Motor neuron (in vitro differentiated cells): ENCODE measurements at regions not wholly inside any gene's neighbourhood (a gene's known extent, or its start where the extent isn't known, plus 50 kb on each side); places are given as distances from the start of the nearest gene placed in this dataset.

Experiments
- ATAC-seq, 8 experiments: fragments of 200-7000 bp; cut with Tn5 transposase; replicated peaks in 6 of 8; 2 replicates each; pipeline ENCODE4 v1.8.0; 2021; ENCODE audit warnings: mild to moderate bottlenecking in 8 of 8, moderate library complexity in 8 of 8
- H3K27ac ChIP-seq, 2 donors: fragments of 250-450 bp; sonication (Bioruptor Pico); 2 replicates each; pipeline ENCODE4 v1.9.0; 2021; ENCODE audit warnings: antibody characterized with exemption in 2 of 2, mild to moderate bottlenecking in 2 of 2, moderate library complexity in 1 of 2
- H3K4me1 ChIP-seq, 2 donors: fragments of 250-450 bp; sonication (Bioruptor Pico); replicated peaks in 1 of 2; 2 replicates each; pipeline ENCODE4 v1.6.1; 2021; ENCODE audit warnings: antibody characterized with exemption in 2 of 2, mild to moderate bottlenecking in 2 of 2, moderate library complexity in 1 of 2
- H3K4me3 ChIP-seq, 5 donors: fragments of 250-450 bp; sonication (Bioruptor Pico); 2 replicates each; pipeline ENCODE4 v1.9.0; 2021; ENCODE audit warnings: antibody characterized with exemption in 5 of 5, mild to moderate bottlenecking in 5 of 5, moderate library complexity in 4 of 5
- WGBS, 10 experiments: fragments of 450-650 bp; shearing (Covaris generic); methylation state at CpG; one replicate each; pipeline ENCODE4 v1.0.0; 2022; 5-methylcytosine and 5-hydroxymethylcytosine counted together
- in situ Hi-C, 9 experiments: fragments of 400-800 bp; cut with MboI; loops; one replicate each; pipeline ENCODE4 v1.15.0; 2021; ENCODE audit warnings: low sequenced_read_pairs in 9 of 9, low pct_unique_long_range_greater_than_20kb in 2 of 9; ENCODE audit not compliant: unreplicated experiment in 9 of 9

DNA sequence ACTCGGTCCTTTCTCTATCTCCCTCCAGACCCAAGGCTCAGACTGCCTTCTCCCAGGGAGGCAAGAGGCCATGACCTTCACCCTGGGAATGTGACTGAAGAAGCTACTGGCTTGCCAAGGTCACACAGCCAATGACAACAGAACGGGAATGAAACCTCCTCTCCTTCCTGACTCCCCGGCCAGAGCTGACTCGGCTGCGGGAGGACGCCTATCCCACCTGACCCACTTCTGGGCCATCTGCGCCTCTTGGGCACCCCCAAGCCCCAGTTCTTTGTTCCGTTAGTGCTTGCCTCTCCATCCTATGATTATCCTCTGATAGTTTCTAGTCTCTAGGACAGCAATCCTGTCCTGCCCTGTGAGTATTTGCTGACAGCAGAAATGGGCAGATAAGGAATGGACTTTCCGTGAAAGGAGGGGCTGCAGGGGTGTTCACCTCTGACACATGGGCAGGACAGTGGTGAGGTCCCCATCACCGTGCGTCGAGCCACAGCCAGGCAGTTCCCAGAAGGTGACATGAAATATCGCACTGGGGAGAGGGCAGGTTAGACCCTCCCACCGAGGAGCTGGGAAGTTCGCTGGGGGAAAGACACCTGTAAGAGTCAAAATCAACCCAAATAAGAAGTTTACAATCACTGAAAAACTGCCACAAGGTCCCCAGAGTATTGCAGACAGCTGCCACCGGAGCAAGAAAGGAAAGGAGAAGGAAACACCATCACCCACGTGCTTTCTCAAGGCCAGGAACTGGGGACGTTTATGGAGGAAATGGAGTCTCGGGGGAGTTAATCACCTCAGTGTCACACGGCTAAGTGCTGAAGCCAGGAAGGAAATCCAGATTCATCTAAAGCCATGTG lies 63.0 kb downstream of the INSIG1 start:
- 34 to 87% (median 59%) methylated on average over 1 to 12 of the region's 20 CpGs; no CpG with 5 or more reads in 2 of the 10 experiments for WGBS, 10 experiments
- ATAC-seq, result no peak
- Histone ChIP-seq H3K4me1 (no peaks in the 10 kb centered on the region), H3K4me3 (no peak overlapping the region), H3K27ac (no peak overlapping the region)
- in situ Hi-C loops, result loop anchor here in 1 of 9 experiments (25.0 kb wide), 1 partner anchor 448 kb away; no protein-coding TSS in a partner anchor

DNA sequence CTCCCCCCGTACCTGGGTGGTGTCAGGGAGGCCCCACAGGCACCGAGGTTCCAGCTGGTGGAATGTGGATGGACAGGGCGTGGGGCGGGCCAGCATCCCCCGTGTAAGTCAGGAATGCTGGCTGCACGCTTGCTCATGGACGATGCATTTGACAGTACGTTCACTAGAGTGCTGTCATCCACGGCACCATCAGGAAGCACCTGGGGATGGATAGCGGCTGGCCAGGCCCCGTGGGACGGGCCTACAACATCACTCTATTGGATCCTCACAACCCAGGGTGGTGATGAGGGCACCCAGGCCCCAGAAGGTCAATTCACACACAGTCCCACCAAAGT lies 63.6 kb downstream of the INSIG1 start:
- no peak for ATAC-seq
- no peak overlapping the region for H3K4me3 ChIP-seq
- WGBS, 10 experiments, result 0 to 93% (median 21%) methylated on average over 1 to 11 of the region's 12 CpGs; no CpG with 5 or more reads in 4 of the 10 experiments
- in situ Hi-C loops, result loop anchor here in 1 of 9 experiments (25.0 kb wide), 1 partner anchor 449 kb away; no protein-coding TSS in a partner anchor
- no peak overlapping the region for H3K27ac ChIP-seq
- H3K4me1 ChIP-seq, result no peaks in the 10 kb centered on the region

GRCh38 chr7:155361947-155362346 lies 64.3 kb downstream of the INSIG1 start:
- no peak overlapping the region for H3K4me3 ChIP-seq
- 21 to 100% (median 70%) methylated on average over 1 to 7 of the region's 7 CpGs; no CpG with 5 or more reads in 2 of the 10 experiments for WGBS, 10 experiments
- no peak overlapping the region for H3K27ac ChIP-seq
- ATAC-seq, result no peak
- H3K4me1 ChIP-seq, result no peaks in the 10 kb centered on the region
- in situ Hi-C loops, result loop anchor here in 1 of 9 experiments (25.0 kb wide), 1 partner anchor 450 kb away; no protein-coding TSS in a partner anchor

DNA sequence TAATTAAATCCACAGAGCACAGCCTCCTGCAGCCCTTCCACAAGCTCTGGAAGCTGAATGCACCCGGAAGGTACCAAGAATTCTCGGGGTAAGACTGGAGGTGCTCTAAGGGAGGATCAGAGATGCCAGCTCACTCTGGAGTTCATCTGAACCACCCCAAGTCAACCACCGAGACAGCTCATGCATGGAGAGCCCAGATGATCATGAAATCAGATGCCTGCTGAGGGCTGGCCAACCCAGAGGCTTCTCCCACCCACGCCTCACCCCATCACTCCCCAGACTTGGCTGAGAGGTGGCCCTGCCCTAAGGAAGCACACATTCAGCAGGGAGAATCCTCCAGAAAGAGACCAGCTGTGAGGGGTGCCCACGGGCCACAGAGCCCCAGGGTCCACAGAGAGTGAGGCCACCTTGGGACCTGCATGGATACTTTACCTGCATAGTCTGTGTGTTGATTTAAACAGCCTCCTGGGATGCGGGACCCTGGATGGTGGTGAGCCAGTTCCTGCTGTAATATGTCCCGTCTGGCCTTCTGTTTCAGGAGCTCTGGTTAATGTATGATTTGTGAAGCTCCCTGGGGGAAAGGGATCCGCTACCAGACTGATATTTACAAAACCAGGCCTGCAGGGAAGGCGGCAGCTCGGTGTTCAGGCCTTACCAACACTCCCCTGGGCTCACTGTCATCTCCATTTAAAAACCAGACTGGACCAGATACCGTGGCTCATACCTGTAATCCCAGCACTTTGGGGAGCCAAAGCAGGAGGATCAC lies 64.9 kb downstream of the INSIG1 start:
- H3K27ac ChIP-seq, result no peak overlapping the region
- in situ Hi-C loops, result loop anchor here in 1 of 9 experiments (25.0 kb wide), 1 partner anchor 450 kb away; no protein-coding TSS in a partner anchor
- WGBS, 10 experiments, result 20 to 90% (median 61%) methylated on average over 2 to 7 of the region's 11 CpGs; no CpG with 5 or more reads in 2 of the 10 experiments
- H3K4me1 ChIP-seq, result no peaks in the 10 kb centered on the region
- no peak overlapping the region for H3K4me3 ChIP-seq
- ATAC-seq, result no peak

- WGBS, 10 experiments, result 37 to 100% (median 84%) methylated on average over 1 to 8 of the region's 9 CpGs; no CpG with 5 or more reads in 3 of the 10 experiments
- no peaks in the 10 kb centered on the region for H3K4me1 ChIP-seq
- no peak for ATAC-seq
- no peak overlapping the region for H3K4me3 ChIP-seq
- in situ Hi-C loops, result loop anchor here in 1 of 9 experiments (25.0 kb wide), 1 partner anchor 451 kb away; no protein-coding TSS in a partner anchor
- H3K27ac ChIP-seq, result no peak overlapping the region
These were observed 65.5 kb downstream of the INSIG1 start for GRCh38 chr7:155363146-155363539.

- in situ Hi-C loops, result loop anchor here in 1 of 9 experiments (25.0 kb wide), 1 partner anchor 452 kb away; no protein-coding TSS in a partner anchor
- ATAC-seq, result no peak
These were observed 66.3 kb downstream of the INSIG1 start for GRCh38 chr7:155363852-155364600.

GRCh38 chr7:155365146-155365874 lies 67.6 kb downstream of the INSIG1 start:
- 12 to 83% (median 75%) methylated on average over 1 to 9 of the region's 12 CpGs for WGBS, 10 experiments
- H3K4me3 ChIP-seq, result no peak overlapping the region
- no peak overlapping the region for H3K27ac ChIP-seq
- H3K4me1 ChIP-seq, result no peaks in the 10 kb centered on the region
- no peak for ATAC-seq
- in situ Hi-C loops, result loop anchor here in 1 of 9 experiments (25.0 kb wide), 1 partner anchor 453 kb away; no protein-coding TSS in a partner anchor

More at GRCh38 chr7:155363852-155364600, 66.3 kb downstream of the INSIG1 start:
- H3K4me3 ChIP-seq, result no peak overlapping the region
- no peaks in the 10 kb centered on the region for H3K4me1 ChIP-seq
- 0 to 73% (median 31%) methylated on average over 1 to 12 of the region's 20 CpGs for WGBS, 10 experiments
- H3K27ac ChIP-seq, result no peak overlapping the region

DNA sequence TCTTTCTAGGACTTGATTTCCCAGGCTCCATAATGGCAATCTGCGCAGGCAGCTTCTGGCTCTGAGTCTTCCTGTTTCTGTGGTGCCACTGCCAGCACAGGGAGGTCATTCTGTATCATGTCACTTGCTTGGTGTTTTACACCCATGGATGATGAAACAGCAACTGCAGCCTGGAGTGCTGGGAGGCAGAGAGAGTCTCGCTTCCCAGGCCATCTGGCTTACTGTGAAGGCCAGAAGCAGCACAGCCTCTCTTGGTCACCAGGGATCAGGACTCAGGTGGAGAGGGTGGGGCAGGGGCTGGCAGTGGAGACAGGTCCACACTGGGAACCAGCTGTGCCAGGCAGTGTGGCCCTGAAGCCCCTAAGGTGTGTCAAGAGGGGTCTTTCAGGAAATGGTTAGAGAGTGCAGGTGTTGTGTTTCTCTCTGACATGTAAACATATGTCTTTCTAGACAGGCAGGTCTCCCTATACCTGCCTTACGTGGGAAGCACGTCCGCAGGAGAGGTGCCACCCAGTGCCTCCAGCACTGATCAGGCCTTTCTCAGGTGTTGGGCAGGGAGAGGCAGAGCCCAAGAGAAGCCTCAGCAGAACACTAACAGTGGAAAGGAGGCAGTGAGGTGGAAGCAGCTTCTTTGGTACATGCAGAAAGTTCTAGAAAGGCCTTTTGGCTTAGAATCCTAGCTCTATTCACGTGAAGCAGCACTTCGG lies 71.4 kb downstream of the INSIG1 start:
- in situ Hi-C loops, result loop anchor here in 1 of 9 experiments (25.0 kb wide), 1 partner anchor 457 kb away; no protein-coding TSS in a partner anchor

GRCh38 chr7:155369766-155370165 lies 72.1 kb downstream of the INSIG1 start:
- 0 to 82% (median 20%) methylated on average over 1 to 7 of the region's 15 CpGs; no CpG with 5 or more reads in 5 of the 10 experiments for WGBS, 10 experiments
- Histone ChIP-seq H3K27ac (no peak overlapping the region), H3K4me1 (no peaks in the 10 kb centered on the region), H3K4me3 (no peak overlapping the region)
- in situ Hi-C loops, result loop anchor here in 1 of 9 experiments (25.0 kb wide), 1 partner anchor 457 kb away; no protein-coding TSS in a partner anchor
- ATAC-seq, result peak in 1 of 8 experiments; percentile 26

More for the DNA sequence above, 71.4 kb downstream of the INSIG1 start:
- no peaks in the 10 kb centered on the region for H3K4me1 ChIP-seq
- 17 to 100% (median 56%) methylated on average over 1 to 5 of the region's 7 CpGs; no CpG with 5 or more reads in 2 of the 10 experiments for WGBS, 10 experiments
- H3K27ac ChIP-seq, result no peak overlapping the region
- H3K4me3 ChIP-seq, result no peak overlapping the region
- ATAC-seq, result peak in 4 of 8 experiments; percentile 35 to 90 (median 61)

- ATAC-seq, result no peak
- Histone ChIP-seq H3K4me1 (no peaks in the 10 kb centered on the region), H3K27ac (no peak overlapping the region), H3K4me3 (no peak overlapping the region)
- in situ Hi-C loops, result loop anchor here in 1 of 9 experiments (25.0 kb wide), 1 partner anchor 459 kb away; no protein-coding TSS in a partner anchor
- 0 to 20% (median 8%) methylated on average over 3 to 8 of the region's 21 CpGs; no CpG with 5 or more reads in 4 of the 10 experiments for WGBS, 10 experiments
These were observed 73.7 kb downstream of the INSIG1 start for GRCh38 chr7:155371331-155371883.
